HEK293 (cell line): ENCODE measurements at regions not wholly inside any gene's neighbourhood (a gene's known extent, or its start where the extent isn't known, plus 50 kb on each side); places are given as distances from the start of the nearest gene placed in this dataset.

ENCODE experiments used
- CTCF ChIA-PET: fragments of 350-600 bp; formaldehyde crosslinking; extraction: SDS; loops from one replicate; lab custom pipeline; 2021; ENCODE audit warnings: antibody characterized with exemption; lab: Yijun Ruan, JAX
- POLR2A ChIA-PET: fragments of 300-600 bp; formaldehyde crosslinking; extraction: SDS; loops from one replicate; lab custom pipeline; 2020; ENCODE audit warnings: antibody characterized with exemption, inconsistent platforms; lab: Yijun Ruan, JAX
- H3K27ac ChIP-seq: fragments of 200-500 bp; sonication (Bioruptor generic); 2 replicates; pipeline ENCODE4 v1.5.1; 2014; ENCODE audit warnings: low read depth, low read length, control low read depth, inconsistent platforms; ENCODE audit errors: extremely low read depth
- H3K36me3 ChIP-seq, 2 experiments: fragments of 200-500 bp in 1 of 2; sonication (Bioruptor generic) in 1 of 2; 1 replicate in 1 of 2; 2 replicates in 1 of 2; pipeline ENCODE4 v1.5.1; 2014 to 2017; ENCODE audit warnings: inconsistent platforms in 2 of 2, low read length in 2 of 2; ENCODE audit not compliant: control insufficient read depth in 2 of 2, insufficient read depth in 1 of 2
- H3K4me1 ChIP-seq: fragments of 200-500 bp; sonication (Bioruptor generic); 2 replicates; pipeline ENCODE4 v1.5.1; 2014; ENCODE audit warnings: mild to moderate bottlenecking, low read length, inconsistent platforms; ENCODE audit not compliant: control insufficient read depth, insufficient read depth
- H3K4me3 ChIP-seq: 2 replicates; pipeline ENCODE4 v1.5.1; 2011; ENCODE audit warnings: low read depth, mild to moderate bottlenecking, control low read depth, low read length, moderate library complexity
- H3K9me3 ChIP-seq: fragments of 200-500 bp; sonication (Bioruptor generic); 2 replicates; pipeline ENCODE4 v1.5.1; 2014; ENCODE audit warnings: low read depth, low read length, inconsistent platforms; ENCODE audit not compliant: control insufficient read depth, insufficient read depth
- HOXD13 ChIP-seq: sonication (generic); formaldehyde crosslinking; IDR thresholded peaks from 2 replicates; pipeline ENCODE4 v1.8.0; 2022; ENCODE audit warnings: missing genetic modification reagents, borderline replicate concordance
- REPIN1 ChIP-seq: fragments of 450-650 bp; formaldehyde crosslinking; IDR thresholded peaks from 2 replicates; pipeline ENCODE4 v1.5.1; 2017; ENCODE audit warnings: missing biosample characterization, missing genetic modification characterization, low read depth
- ZEB2 ChIP-seq: fragments of 450-650 bp; formaldehyde crosslinking; IDR thresholded peaks from 2 replicates; pipeline ENCODE4 v1.5.1; 2016; ENCODE audit warnings: missing biosample characterization, missing genetic modification characterization
- ZFP37 ChIP-seq: fragments of 450-650 bp; formaldehyde crosslinking; IDR thresholded peaks from 2 replicates; pipeline ENCODE4 v1.5.1; 2016; ENCODE audit warnings: missing biosample characterization, missing genetic modification characterization
- ZFP69B ChIP-seq: fragments of 450-650 bp; formaldehyde crosslinking; IDR thresholded peaks from 2 replicates; pipeline ENCODE4 v1.5.1; 2016; ENCODE audit warnings: missing biosample characterization, missing genetic modification characterization
- ZNF157 ChIP-seq: fragments of 450-650 bp; formaldehyde crosslinking; IDR thresholded peaks from 2 replicates; pipeline ENCODE4 v1.5.1; 2016; ENCODE audit warnings: missing biosample characterization, missing genetic modification characterization
- ZNF302 ChIP-seq: fragments of 450-650 bp; formaldehyde crosslinking; IDR thresholded peaks from 2 replicates; pipeline ENCODE4 v1.5.1; 2016; ENCODE audit warnings: missing biosample characterization, missing genetic modification characterization, low read depth
- ZNF354C ChIP-seq: fragments of 450-650 bp; formaldehyde crosslinking; IDR thresholded peaks from 2 replicates; pipeline ENCODE4 v1.5.1; 2016; ENCODE audit warnings: missing biosample characterization, missing genetic modification characterization, low read depth, borderline replicate concordance
- ZNF596 ChIP-seq: fragments of 450-650 bp; IDR thresholded peaks from 2 replicates; pipeline ENCODE4 v1.5.0; 2018; ENCODE audit warnings: missing biosample characterization, mild to moderate bottlenecking, missing genetic modification characterization, moderate library complexity
- ZNF626 ChIP-seq: fragments of 450-650 bp; sonication (Bioruptor Pico); formaldehyde crosslinking; IDR thresholded peaks from 2 replicates; pipeline ENCODE4 v1.5.1; 2018; ENCODE audit warnings: missing biosample characterization, missing genetic modification characterization, inconsistent platforms
- ZNF658 ChIP-seq: fragments of 450-650 bp; formaldehyde crosslinking; IDR thresholded peaks from 2 replicates; pipeline ENCODE4; 2016; ENCODE audit warnings: missing biosample characterization, missing genetic modification characterization
- ZNF660 ChIP-seq: fragments of 450-650 bp; IDR thresholded peaks from 2 replicates; pipeline ENCODE4 v1.5.1; 2018; ENCODE audit warnings: missing biosample characterization, mild to moderate bottlenecking, missing genetic modification characterization
- ZNF76 ChIP-seq: fragments of 450-650 bp; formaldehyde crosslinking; IDR thresholded peaks from 2 replicates; pipeline ENCODE4; 2016; ENCODE audit warnings: low read depth, missing biosample characterization, missing genetic modification characterization, borderline replicate concordance
- ZNF785 ChIP-seq: fragments of 450-650 bp; formaldehyde crosslinking; IDR thresholded peaks from 2 replicates; pipeline ENCODE4 v1.5.1; 2016; ENCODE audit warnings: missing biosample characterization, missing genetic modification characterization
- ZNF830 ChIP-seq: fragments of 450-650 bp; IDR thresholded peaks from 2 replicates; pipeline ENCODE4 v1.5.0; 2018; ENCODE audit warnings: missing biosample characterization, missing genetic modification characterization, low read depth, mild to moderate bottlenecking, moderate library complexity
- TF ChIP-seq, protein P1 (sequence below): fragments of 450-650 bp; formaldehyde crosslinking; IDR thresholded peaks from 2 replicates; pipeline ENCODE4 v1.5.1; 2016; ENCODE audit warnings: missing biosample characterization, missing genetic modification characterization
- TF ChIP-seq, protein P2 (sequence below): fragments of 450-650 bp; formaldehyde crosslinking; IDR thresholded peaks from 2 replicates; pipeline ENCODE4 v1.5.1; 2017; ENCODE audit warnings: missing biosample characterization, missing genetic modification characterization
- TF ChIP-seq, protein P3 (sequence below): fragments of 450-650 bp; formaldehyde crosslinking; IDR thresholded peaks from 2 replicates; pipeline ENCODE4 v1.5.1; 2016; ENCODE audit warnings: missing biosample characterization, missing genetic modification characterization
- TF ChIP-seq, protein P4 (sequence below): fragments of 450-650 bp; formaldehyde crosslinking; IDR thresholded peaks from 2 replicates; pipeline ENCODE4 v1.5.1; 2016; ENCODE audit warnings: missing biosample characterization, missing genetic modification characterization, low read depth
- TF ChIP-seq, protein P5 (sequence below): fragments of 450-650 bp; IDR thresholded peaks from 2 replicates; pipeline ENCODE4 v1.5.1; 2018; ENCODE audit warnings: missing biosample characterization, mild to moderate bottlenecking, missing genetic modification characterization
- TF ChIP-seq, protein P6 (sequence below): fragments of 450-650 bp; formaldehyde crosslinking; IDR thresholded peaks from 2 replicates; pipeline ENCODE4 v1.5.1; 2016; ENCODE audit warnings: missing biosample characterization, missing genetic modification characterization

DNA sequence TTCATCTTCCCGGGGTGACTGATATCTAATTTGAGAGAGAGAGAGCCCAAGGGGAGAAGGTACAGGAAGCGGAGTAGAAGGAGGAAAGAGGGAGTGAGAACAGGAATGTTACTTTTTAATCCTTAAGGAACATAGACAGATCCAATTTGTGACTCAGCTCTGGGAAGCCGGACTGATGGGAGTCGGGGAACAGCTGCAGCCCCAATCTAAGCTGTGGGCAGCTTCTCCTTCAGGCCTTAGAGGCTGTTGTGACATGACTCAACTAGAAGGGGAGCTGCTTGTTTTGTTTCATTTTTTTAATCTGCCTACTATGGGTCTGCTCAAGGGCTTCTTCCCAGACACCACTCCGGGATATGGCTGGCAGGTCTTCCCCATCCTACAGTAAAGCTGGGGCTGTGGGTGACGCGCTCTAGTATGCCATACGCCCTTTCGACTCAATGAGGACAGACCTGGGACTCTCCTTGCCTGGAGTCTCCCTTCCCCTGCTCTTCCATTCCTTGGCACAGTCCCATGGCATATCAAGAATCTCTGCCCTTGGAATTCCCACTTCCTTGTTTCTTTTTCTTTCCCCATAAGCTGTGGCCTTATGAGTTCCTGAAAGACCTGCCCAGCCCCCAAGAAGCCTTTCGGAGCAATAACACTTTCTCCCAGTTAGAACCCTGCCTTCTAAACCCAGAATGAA lies 103.3 kb upstream of the AKIP1 start (continued):
- TF ChIP-seq, protein P1, sequence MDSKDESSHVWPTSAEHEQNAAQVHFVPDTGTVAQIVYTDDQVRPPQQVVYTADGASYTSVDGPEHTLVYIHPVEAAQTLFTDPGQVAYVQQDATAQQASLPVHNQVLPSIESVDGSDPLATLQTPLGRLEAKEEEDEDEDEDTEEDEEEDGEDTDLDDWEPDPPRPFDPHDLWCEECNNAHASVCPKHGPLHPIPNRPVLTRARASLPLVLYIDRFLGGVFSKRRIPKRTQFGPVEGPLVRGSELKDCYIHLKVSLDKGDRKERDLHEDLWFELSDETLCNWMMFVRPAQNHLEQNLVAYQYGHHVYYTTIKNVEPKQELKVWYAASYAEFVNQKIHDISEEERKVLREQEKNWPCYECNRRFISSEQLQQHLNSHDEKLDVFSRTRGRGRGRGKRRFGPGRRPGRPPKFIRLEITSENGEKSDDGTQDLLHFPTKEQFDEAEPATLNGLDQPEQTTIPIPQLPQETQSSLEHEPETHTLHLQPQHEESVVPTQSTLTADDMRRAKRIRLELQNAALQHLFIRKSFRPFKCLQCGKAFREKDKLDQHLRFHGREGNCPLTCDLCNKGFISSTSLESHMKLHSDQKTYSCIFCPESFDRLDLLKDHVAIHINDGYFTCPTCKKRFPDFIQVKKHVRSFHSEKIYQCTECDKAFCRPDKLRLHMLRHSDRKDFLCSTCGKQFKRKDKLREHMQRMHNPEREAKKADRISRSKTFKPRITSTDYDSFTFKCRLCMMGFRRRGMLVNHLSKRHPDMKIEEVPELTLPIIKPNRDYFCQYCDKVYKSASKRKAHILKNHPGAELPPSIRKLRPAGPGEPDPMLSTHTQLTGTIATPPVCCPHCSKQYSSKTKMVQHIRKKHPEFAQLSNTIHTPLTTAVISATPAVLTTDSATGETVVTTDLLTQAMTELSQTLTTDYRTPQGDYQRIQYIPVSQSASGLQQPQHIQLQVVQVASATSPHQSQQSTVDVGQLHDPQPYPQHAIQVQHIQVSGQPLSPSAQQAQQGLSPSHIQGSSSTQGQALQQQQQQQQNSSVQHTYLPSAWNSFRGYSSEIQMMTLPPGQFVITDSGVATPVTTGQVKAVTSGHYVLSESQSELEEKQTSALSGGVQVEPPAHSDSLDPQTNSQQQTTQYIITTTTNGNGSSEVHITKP: no peak
- TF ChIP-seq, protein P2, sequence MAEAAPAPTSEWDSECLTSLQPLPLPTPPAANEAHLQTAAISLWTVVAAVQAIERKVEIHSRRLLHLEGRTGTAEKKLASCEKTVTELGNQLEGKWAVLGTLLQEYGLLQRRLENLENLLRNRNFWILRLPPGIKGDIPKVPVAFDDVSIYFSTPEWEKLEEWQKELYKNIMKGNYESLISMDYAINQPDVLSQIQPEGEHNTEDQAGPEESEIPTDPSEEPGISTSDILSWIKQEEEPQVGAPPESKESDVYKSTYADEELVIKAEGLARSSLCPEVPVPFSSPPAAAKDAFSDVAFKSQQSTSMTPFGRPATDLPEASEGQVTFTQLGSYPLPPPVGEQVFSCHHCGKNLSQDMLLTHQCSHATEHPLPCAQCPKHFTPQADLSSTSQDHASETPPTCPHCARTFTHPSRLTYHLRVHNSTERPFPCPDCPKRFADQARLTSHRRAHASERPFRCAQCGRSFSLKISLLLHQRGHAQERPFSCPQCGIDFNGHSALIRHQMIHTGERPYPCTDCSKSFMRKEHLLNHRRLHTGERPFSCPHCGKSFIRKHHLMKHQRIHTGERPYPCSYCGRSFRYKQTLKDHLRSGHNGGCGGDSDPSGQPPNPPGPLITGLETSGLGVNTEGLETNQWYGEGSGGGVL: no peak
- TF ChIP-seq ZFP69B (tag by site-specific recombination) (no peak), ZNF302 (tag by site-specific recombination) (no peak), REPIN1 (no peak)
- TF ChIP-seq, protein P3, sequence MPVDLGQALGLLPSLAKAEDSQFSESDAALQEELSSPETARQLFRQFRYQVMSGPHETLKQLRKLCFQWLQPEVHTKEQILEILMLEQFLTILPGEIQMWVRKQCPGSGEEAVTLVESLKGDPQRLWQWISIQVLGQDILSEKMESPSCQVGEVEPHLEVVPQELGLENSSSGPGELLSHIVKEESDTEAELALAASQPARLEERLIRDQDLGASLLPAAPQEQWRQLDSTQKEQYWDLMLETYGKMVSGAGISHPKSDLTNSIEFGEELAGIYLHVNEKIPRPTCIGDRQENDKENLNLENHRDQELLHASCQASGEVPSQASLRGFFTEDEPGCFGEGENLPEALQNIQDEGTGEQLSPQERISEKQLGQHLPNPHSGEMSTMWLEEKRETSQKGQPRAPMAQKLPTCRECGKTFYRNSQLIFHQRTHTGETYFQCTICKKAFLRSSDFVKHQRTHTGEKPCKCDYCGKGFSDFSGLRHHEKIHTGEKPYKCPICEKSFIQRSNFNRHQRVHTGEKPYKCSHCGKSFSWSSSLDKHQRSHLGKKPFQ (tag by site-specific recombination): no peak
- TF ChIP-seq, all 188 proteins: peak for 0

DNA sequence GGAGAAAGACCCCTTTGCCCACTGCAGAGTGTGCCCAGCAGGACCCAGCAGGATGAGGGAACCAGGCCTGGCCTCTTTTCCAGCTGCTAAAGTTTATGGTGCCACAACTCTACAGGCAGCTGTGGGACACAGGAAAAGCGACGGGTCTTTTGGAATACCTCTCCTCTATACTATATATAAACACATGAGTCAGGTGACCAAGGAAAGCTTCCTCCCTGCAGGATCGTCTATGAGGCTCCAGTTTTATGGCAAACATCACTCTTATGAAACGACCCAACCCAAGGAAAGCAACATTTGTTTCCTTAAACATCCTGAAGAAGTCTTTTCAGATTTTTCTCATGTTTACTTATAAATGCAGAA lies 102.8 kb upstream of the AKIP1 start:
- H3K27ac ChIP-seq: no peak overlapping the region
- TF ChIP-seq ZNF354C (tag by site-specific recombination) (no peak), ZNF596 (tag by site-specific recombination) (no peak), ZNF660 (no peak), ZNF658 (tag by site-specific recombination) (no peak), ZNF785 (tag by site-specific recombination) (no peak), ZNF76 (tag by site-specific recombination) (no peak), ZNF830 (tag by site-specific recombination) (no peak), ZFP37 (tag by site-specific recombination) (no peak), ZEB2 (tag by site-specific recombination) (no peak), HOXD13 (CRISPR knock-in tag) (no peak), ZNF157 (no peak), ZNF626 (tag by site-specific recombination) (no peak)
- TF ChIP-seq, protein P4, sequence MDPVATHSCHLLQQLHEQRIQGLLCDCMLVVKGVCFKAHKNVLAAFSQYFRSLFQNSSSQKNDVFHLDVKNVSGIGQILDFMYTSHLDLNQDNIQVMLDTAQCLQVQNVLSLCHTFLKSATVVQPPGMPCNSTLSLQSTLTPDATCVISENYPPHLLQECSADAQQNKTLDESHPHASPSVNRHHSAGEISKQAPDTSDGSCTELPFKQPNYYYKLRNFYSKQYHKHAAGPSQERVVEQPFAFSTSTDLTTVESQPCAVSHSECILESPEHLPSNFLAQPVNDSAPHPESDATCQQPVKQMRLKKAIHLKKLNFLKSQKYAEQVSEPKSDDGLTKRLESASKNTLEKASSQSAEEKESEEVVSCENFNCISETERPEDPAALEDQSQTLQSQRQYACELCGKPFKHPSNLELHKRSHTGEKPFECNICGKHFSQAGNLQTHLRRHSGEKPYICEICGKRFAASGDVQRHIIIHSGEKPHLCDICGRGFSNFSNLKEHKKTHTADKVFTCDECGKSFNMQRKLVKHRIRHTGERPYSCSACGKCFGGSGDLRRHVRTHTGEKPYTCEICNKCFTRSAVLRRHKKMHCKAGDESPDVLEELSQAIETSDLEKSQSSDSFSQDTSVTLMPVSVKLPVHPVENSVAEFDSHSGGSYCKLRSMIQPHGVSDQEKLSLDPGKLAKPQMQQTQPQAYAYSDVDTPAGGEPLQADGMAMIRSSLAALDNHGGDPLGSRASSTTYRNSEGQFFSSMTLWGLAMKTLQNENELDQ (tag by site-specific recombination): no peak
- TF ChIP-seq, protein P5, sequence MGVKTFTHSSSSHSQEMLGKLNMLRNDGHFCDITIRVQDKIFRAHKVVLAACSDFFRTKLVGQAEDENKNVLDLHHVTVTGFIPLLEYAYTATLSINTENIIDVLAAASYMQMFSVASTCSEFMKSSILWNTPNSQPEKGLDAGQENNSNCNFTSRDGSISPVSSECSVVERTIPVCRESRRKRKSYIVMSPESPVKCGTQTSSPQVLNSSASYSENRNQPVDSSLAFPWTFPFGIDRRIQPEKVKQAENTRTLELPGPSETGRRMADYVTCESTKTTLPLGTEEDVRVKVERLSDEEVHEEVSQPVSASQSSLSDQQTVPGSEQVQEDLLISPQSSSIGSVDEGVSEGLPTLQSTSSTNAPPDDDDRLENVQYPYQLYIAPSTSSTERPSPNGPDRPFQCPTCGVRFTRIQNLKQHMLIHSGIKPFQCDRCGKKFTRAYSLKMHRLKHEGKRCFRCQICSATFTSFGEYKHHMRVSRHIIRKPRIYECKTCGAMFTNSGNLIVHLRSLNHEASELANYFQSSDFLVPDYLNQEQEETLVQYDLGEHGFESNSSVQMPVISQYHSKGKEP (tag by site-specific recombination): no peak
- TF ChIP-seq, protein P6, sequence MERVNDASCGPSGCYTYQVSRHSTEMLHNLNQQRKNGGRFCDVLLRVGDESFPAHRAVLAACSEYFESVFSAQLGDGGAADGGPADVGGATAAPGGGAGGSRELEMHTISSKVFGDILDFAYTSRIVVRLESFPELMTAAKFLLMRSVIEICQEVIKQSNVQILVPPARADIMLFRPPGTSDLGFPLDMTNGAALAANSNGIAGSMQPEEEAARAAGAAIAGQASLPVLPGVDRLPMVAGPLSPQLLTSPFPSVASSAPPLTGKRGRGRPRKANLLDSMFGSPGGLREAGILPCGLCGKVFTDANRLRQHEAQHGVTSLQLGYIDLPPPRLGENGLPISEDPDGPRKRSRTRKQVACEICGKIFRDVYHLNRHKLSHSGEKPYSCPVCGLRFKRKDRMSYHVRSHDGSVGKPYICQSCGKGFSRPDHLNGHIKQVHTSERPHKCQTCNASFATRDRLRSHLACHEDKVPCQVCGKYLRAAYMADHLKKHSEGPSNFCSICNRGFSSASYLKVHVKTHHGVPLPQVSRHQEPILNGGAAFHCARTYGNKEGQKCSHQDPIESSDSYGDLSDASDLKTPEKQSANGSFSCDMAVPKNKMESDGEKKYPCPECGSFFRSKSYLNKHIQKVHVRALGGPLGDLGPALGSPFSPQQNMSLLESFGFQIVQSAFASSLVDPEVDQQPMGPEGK: no peak
- POLR2A ChIA-PET: no interaction called here
- no peaks in the 10 kb centered on the region for H3K4me1 ChIP-seq
- CTCF ChIA-PET: no interaction called here
- H3K36me3 ChIP-seq: no peaks in the 10 kb centered on the region
- H3K4me3 ChIP-seq: no peak overlapping the region
- H3K9me3 ChIP-seq: no peaks in the 10 kb centered on the region
